GM12873 (cell line): ENCODE measurements at regions not wholly inside any gene's neighbourhood (a gene's known extent, or its start where the extent isn't known, plus 50 kb on each side); places are given as distances from the start of the nearest gene placed in this dataset.

Experiments
- CTCF ChIP-seq: IDR thresholded peaks from 2 replicates; pipeline ENCODE4 v1.5.1; 2012; ENCODE audit warnings: low read depth, mild to moderate bottlenecking, moderate library complexity, low read length, control low read depth; ENCODE audit not compliant: insufficient read depth; ENCODE audit errors: missing control alignments

- no peak for TF ChIP-seq CTCF
These were observed 436.4 kb downstream of the PCDH19 start for GRCh38 chrX:99973572-99974226.

- no peak for TF ChIP-seq CTCF
These were observed 470.2 kb downstream of the PCDH19 start for GRCh38 chrX:99939883-99940232.

- TF ChIP-seq CTCF: no peak
These were observed 471.6 kb downstream of the PCDH19 start for GRCh38 chrX:99938464-99938863.

- TF ChIP-seq CTCF: no peak
These were observed 476.2 kb downstream of the PCDH19 start for GRCh38 chrX:99933865-99934264.

- no peak for TF ChIP-seq CTCF
These were observed 495.4 kb downstream of the PCDH19 start for GRCh38 chrX:99914635-99915034.

- TF ChIP-seq CTCF: no peak
These were observed 496.5 kb downstream of the PCDH19 start for GRCh38 chrX:99913611-99914010.

- TF ChIP-seq CTCF: no peak
These were observed 500.1 kb downstream of the PCDH19 start for GRCh38 chrX:99909946-99910345.
